Tibial nerve (tissue), 4 donors: ENCODE measurements at regions not wholly inside any gene's neighbourhood (a gene's known extent, or its start where the extent isn't known, plus 50 kb on each side); places are given as distances from the start of the nearest gene placed in this dataset.

Experiments used
- EP300 ChIP-seq, 2 donors: sonication (generic); formaldehyde crosslinking; IDR thresholded peaks; one replicate each; pipeline ENCODE4 v1.6.1; 2017; ENCODE audit warnings: antibody characterized with exemption in 2 of 2, mild to moderate bottlenecking in 1 of 2
- POLR2A ChIP-seq, 2 donors: fragments of 450-650 bp; IDR thresholded peaks; one replicate each; pipeline ENCODE4 v1.6.1; 2017; ENCODE audit warnings: antibody characterized with exemption in 2 of 2, mild to moderate bottlenecking in 2 of 2, moderate library complexity in 2 of 2
- TF ChIP-seq, protein P1 (sequence below), 5 experiments: fragments of 200-600 bp in 3 of 5; fragments of 450-650 bp in 2 of 5; sonication (generic) in 3 of 5; IDR thresholded peaks; one replicate each; pipeline ENCODE4 v1.5.1; 2016 to 2019; ENCODE audit warnings: antibody characterized with exemption in 5 of 5, mild to moderate bottlenecking in 3 of 5, moderate library complexity in 2 of 5

DNA sequence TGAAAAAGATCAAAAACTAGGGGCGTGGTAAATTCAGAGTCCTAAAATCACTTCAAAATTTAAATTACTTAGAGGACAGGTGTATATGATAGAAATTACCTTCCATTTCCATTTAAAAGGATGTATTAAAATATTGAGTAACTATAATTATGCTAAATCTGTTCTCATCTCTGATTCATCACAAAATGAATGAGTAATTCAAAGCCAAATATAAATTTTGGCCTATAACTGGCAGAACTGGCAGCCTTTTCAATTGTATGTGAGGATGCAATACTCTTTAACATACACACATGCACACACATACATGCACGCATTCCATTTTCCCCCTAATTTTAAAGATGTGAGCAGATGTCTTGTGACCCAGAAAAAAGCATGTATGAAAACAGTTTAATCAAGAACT is 194.6 kb downstream of the EPM2A start:
- TF ChIP-seq, protein P1, sequence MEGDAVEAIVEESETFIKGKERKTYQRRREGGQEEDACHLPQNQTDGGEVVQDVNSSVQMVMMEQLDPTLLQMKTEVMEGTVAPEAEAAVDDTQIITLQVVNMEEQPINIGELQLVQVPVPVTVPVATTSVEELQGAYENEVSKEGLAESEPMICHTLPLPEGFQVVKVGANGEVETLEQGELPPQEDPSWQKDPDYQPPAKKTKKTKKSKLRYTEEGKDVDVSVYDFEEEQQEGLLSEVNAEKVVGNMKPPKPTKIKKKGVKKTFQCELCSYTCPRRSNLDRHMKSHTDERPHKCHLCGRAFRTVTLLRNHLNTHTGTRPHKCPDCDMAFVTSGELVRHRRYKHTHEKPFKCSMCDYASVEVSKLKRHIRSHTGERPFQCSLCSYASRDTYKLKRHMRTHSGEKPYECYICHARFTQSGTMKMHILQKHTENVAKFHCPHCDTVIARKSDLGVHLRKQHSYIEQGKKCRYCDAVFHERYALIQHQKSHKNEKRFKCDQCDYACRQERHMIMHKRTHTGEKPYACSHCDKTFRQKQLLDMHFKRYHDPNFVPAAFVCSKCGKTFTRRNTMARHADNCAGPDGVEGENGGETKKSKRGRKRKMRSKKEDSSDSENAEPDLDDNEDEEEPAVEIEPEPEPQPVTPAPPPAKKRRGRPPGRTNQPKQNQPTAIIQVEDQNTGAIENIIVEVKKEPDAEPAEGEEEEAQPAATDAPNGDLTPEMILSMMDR (IDR thresholded peaks at IDR 0.05), result no peak
- TF ChIP-seq POLR2A (IDR thresholded peaks at IDR 0.05) (no peak), EP300 (IDR thresholded peaks at IDR 0.05) (no peak)
